Common myeloid progenitor, CD34-positive (primary cell): ENCODE measurements at regions not wholly inside any gene's neighbourhood (a gene's known extent, or its start where the extent isn't known, plus 50 kb on each side); places are given as distances from the start of the nearest gene placed in this dataset.

Source experiments
- CTCF ChIA-PET: fragments of 350-600 bp; sonication (Branson Sonifier 250); formaldehyde crosslinking; loops from one replicate; lab custom pipeline; 2021; ENCODE audit warnings: antibody characterized with exemption; lab: Charles Lee
- POLR2A ChIA-PET: fragments of 350-600 bp; sonication (Branson Sonifier 250); formaldehyde crosslinking; loops from one replicate; lab custom pipeline; 2021; ENCODE audit warnings: antibody characterized with exemption; lab: Charles Lee
- DNase-seq, 3 donors: peaks; one replicate each; pipeline versions ENCODE4 v3.0.0 to v3.0.0-alpha.2; 2013
- H3K27ac ChIP-seq, 2 experiments: 1 replicate in 1 of 2; 2 replicates in 1 of 2; pipeline ENCODE4 v1.7.0; 2013; ENCODE audit warnings: inconsistent platforms in 2 of 2, low read length in 2 of 2, mild to moderate bottlenecking in 2 of 2, low read depth in 1 of 2, moderate library complexity in 1 of 2; ENCODE audit not compliant: severe bottlenecking in 2 of 2, insufficient read depth in 1 of 2, poor library complexity in 1 of 2
- H3K27me3 ChIP-seq, 5 experiments: replicated peaks in 2 of 5; 1 replicate in 3 of 5; 2 replicates in 2 of 5; pipeline versions ENCODE4 v1.6.1 to v1.7.0; 2013; ENCODE audit warnings: low read length in 4 of 5, mild to moderate bottlenecking in 2 of 5, moderate library complexity in 2 of 5, inconsistent platforms in 1 of 5; ENCODE audit not compliant: insufficient read depth in 5 of 5, control insufficient read depth in 4 of 5
- H3K36me3 ChIP-seq, 4 experiments: 1 replicate in 2 of 4; 2 replicates in 2 of 4; pipeline versions ENCODE4 v1.6.1 to v1.7.0; 2013; ENCODE audit warnings: low read length in 3 of 4, control low read depth in 1 of 4, mild to moderate bottlenecking in 1 of 4; ENCODE audit not compliant: control insufficient read depth in 4 of 4, insufficient read depth in 4 of 4
- H3K4me1 ChIP-seq, 4 experiments: 1 replicate in 3 of 4; 2 replicates in 1 of 4; pipeline versions ENCODE4 v1.6.1 to v1.7.1; 2013; ENCODE audit warnings: low read length in 3 of 4, mild to moderate bottlenecking in 3 of 4, control low read depth in 1 of 4, inconsistent platforms in 1 of 4, moderate library complexity in 1 of 4; ENCODE audit not compliant: control insufficient read depth in 4 of 4, insufficient read depth in 4 of 4; ENCODE audit errors: control extremely low read depth in 1 of 4
- H3K4me3 ChIP-seq, 7 experiments: 1 replicate in 4 of 7; 2 replicates in 3 of 7; pipeline versions ENCODE4 v1.5.1 to v1.7.0; 2013; ENCODE audit warnings: mild to moderate bottlenecking in 7 of 7, low read length in 6 of 7, moderate library complexity in 6 of 7, inconsistent platforms in 2 of 7, low read depth in 2 of 7, control low read depth in 1 of 7; ENCODE audit not compliant: insufficient read depth in 4 of 7, control insufficient read depth in 1 of 7; ENCODE audit errors: extremely low read depth in 1 of 7
- H3K9me3 ChIP-seq, 5 experiments: 1 replicate in 4 of 5; 2 replicates in 1 of 5; pipeline versions ENCODE4 v1.6.1 to v1.7.1; 2013; ENCODE audit warnings: low read length in 4 of 5, mild to moderate bottlenecking in 2 of 5, inconsistent platforms in 1 of 5, low read depth in 1 of 5, moderate library complexity in 1 of 5; ENCODE audit not compliant: control insufficient read depth in 4 of 5, insufficient read depth in 2 of 5; ENCODE audit errors: control extremely low read depth in 1 of 5
- WGBS: methylation state at CpG from one replicate; pipeline ENCODE4 v1.1.5; 2013; ENCODE audit not compliant: insufficient coverage; 5-methylcytosine and 5-hydroxymethylcytosine counted together

DNA sequence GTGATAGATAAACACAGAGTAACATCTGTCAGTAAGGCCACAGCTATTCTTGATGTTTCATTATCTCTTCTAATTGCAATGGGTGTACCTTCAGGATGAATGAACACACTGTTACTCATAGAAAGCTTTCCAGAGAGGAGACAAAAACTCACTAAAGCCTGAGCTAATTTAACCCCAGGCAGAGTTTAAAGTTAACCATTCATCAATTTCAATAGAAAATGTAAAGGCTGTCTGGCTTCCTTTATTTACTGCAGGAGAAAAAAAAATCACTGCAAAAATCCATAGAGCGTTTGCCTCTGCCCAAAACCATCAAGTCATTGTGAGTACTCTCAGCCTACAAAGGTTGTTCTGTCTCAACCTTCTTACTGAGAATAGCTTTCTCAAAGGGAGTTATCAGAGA is 376.9 kb downstream of the PPP4R3C start:
- Histone ChIP-seq H3K27me3 (no peaks in the 10 kb centered on the region), H3K36me3 (no peaks in the 10 kb centered on the region), H3K27ac (no peak overlapping the region), H3K9me3 (no peaks in the 10 kb centered on the region), H3K4me3 (no peak overlapping the region), H3K4me1 (no peaks in the 10 kb centered on the region)
- ChIA-PET POLR2A (no interaction called here), CTCF (no interaction called here)
- WGBS: 100% methylated on average over 1 of the region's 1 CpG
- no peak for DNase-seq

DNA sequence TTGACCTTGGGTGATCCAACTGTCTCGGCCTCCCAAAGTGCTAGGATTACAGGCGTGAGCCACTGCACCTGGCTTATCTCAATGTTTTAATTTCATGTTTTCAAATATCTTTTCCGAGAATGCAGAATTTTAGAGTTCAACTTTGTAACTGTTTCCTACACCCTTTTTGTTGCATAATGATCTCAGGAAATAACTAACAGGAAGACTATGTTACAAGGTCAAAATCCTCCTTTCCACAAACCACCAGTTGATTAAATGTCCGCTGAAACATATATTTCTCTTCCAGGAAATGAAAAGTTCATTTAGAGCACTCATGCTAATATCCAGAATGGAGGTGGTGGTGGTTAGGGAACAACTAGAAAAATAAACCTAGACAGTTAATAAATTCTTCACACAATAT is 377.8 kb downstream of the PPP4R3C start:
- 87% methylated on average over 3 of the region's 4 CpGs for WGBS
- POLR2A ChIA-PET: no interaction called here

DNA sequence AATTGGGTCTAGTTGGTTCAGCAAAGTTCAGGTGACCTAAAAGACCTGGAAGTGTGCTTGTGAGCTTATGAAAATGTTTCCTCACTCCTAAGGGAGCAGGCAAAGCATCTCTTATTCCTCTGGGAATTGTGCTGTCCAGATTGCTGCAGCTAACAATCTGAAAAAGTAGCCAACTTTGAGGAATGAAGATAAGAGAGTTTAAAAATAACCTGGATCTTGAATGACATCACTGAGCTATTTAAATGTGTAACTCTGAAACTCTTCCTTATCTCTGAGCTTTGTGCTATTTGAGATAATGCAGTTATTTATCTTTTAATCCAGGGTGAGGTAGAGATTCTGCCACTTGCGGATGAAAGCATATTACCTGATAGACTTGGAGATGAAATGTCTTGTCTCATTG is 384.8 kb downstream of the PPP4R3C start:
- ChIA-PET CTCF (no interaction called here), POLR2A (no interaction called here)
- H3K4me1 ChIP-seq: no peaks in the 10 kb centered on the region
- no peak overlapping the region for H3K27ac ChIP-seq
- no peaks in the 10 kb centered on the region for H3K27me3 ChIP-seq
- no peak for DNase-seq
- no peaks in the 10 kb centered on the region for H3K36me3 ChIP-seq
- H3K4me3 ChIP-seq: no peak overlapping the region
- H3K9me3 ChIP-seq: peaks cover 0 to 4% (median 0%) of the 10 kb centered on the region in 5 experiments
- WGBS: no CpG with 5 or more reads among the region's 1 CpG

More for the DNA sequence above, 377.8 kb downstream of the PPP4R3C start:
- CTCF ChIA-PET: no interaction called here
- no peak overlapping the region for H3K27ac ChIP-seq
- H3K36me3 ChIP-seq: no peaks in the 10 kb centered on the region
- H3K27me3 ChIP-seq: no peaks in the 10 kb centered on the region
- H3K4me1 ChIP-seq: no peaks in the 10 kb centered on the region
- H3K4me3 ChIP-seq: no peak overlapping the region
- DNase-seq: no peak
- no peaks in the 10 kb centered on the region for H3K9me3 ChIP-seq

DNA sequence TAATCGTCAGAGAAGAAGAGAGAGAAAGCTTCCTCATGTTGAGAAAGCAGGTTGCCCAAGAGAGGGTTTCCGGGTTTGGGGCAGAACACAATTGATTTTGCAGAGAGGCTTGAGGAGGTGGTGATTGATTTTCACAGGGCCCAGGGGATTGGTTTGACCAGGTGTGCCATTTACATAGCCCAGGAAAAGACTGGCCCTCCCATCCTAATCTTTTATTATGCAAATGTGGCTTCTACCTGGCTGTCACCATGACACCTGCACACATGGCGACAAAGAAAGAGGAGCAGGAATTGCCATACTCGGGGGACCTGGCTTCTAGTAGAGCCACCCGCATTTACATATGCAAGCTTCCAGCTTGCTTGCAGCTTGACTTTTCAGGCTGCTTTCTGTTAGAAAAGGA is 405.3 kb downstream of the PPP4R3C start:
- CTCF ChIA-PET: no interaction called here
- no peaks in the 10 kb centered on the region for H3K9me3 ChIP-seq
- no peak overlapping the region for H3K4me3 ChIP-seq
- H3K27me3 ChIP-seq: no peaks in the 10 kb centered on the region
- H3K36me3 ChIP-seq: no peaks in the 10 kb centered on the region
- no peak for DNase-seq
- 73% methylated on average over 5 of the region's 5 CpGs for WGBS
- H3K27ac ChIP-seq: no peak overlapping the region
- no peaks in the 10 kb centered on the region for H3K4me1 ChIP-seq
- POLR2A ChIA-PET: no interaction called here

DNA sequence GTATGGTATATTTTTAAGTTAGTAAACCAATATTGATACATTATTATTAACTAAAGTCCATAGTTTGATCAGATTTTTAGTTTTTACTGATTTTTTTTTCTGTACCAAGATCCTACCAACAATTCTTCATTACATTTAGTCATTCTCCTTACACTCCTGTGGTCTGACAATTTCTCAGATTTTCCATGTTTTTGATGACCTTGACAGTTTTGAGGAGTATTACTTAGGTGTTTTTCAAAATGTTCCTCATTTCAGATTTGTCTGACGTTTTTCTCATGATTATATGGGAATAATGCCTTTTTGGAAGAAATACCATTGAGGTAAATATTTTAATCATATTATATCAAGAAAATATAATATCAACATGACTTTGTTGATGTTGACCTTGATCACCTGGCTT is 423.8 kb downstream of the PPP4R3C start:
- Histone ChIP-seq H3K9me3 (no peaks in the 10 kb centered on the region), H3K27ac (no peak overlapping the region), H3K4me1 (no peaks in the 10 kb centered on the region), H3K36me3 (no peaks in the 10 kb centered on the region), H3K4me3 (no peak overlapping the region), H3K27me3 (no peaks in the 10 kb centered on the region)
- no CpG with 5 or more reads among the region's 1 CpG for WGBS
- ChIA-PET POLR2A (no interaction called here), CTCF (no interaction called here)
- no peak for DNase-seq

DNA sequence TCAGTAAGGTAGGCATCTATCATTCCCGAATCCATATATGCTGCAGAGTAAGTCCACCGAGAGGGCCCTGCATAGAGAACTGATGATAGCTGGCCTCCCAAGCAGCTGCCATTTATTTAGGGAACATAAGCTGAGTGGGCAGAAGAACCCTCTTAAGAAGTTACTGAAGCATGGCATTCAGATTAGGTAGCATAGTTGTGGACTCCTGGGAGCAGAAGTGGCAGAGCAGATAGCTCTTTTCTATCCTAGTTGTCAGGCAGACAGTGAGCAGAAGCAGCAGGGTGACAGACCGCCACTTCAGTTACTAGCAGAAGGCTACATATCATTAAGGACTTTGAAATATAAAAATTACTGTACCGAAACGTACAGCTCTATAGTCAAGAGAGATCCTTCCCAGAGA is 454.7 kb downstream of the PPP4R3C start:
- no peak overlapping the region for H3K27ac ChIP-seq
- H3K4me3 ChIP-seq: no peak overlapping the region
- ChIA-PET CTCF (no interaction called here), POLR2A (no interaction called here)
- H3K36me3 ChIP-seq: no peaks in the 10 kb centered on the region
- no peaks in the 10 kb centered on the region for H3K27me3 ChIP-seq
- WGBS: 86% methylated on average over 1 of the region's 5 CpGs
- H3K9me3 ChIP-seq: no peaks in the 10 kb centered on the region
- DNase-seq: no peak
- H3K4me1 ChIP-seq: no peaks in the 10 kb centered on the region

DNA sequence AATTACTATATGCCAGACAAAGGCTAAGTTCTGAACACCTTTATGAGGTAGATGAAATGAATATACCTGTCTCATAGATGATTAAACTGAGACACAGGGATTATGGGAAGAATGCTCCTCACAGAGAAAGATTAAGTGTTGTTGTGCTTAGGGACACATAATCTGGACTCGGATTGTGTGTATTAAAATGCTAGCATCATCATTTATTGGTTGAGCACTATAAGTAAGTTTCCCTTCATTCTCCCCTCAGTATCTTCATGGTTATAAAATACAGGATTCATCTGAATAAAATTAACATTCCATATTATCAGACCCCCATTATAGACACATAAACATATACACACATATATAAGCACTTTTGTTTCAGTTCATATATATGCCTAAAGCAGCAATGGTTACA is 463.5 kb downstream of the PPP4R3C start:
- no peak overlapping the region for H3K4me3 ChIP-seq
- ChIA-PET POLR2A (no interaction called here), CTCF (no interaction called here)
- H3K4me1 ChIP-seq: no peaks in the 10 kb centered on the region
- no peaks in the 10 kb centered on the region for H3K9me3 ChIP-seq
- DNase-seq: no peak
- H3K27ac ChIP-seq: no peak overlapping the region
- WGBS: no CpG with 5 or more reads among the region's 1 CpG
- no peaks in the 10 kb centered on the region for H3K36me3 ChIP-seq
- no peaks in the 10 kb centered on the region for H3K27me3 ChIP-seq
